Left renal pelvis (tissue), 4 donors: ENCODE measurements at regions not wholly inside any gene's neighbourhood (a gene's known extent, or its start where the extent isn't known, plus 50 kb on each side); places are given as distances from the start of the nearest gene placed in this dataset.
"Not testable (repeated sequence)": the region's sequence is repeated elsewhere in the genome, so short reads cannot be mapped to it uniquely, and the experiment has no call there.

Experiments used
- DNase-seq, 4 donors: peaks; one replicate each; pipeline ENCODE4 v3.0.0-alpha.2; 2013; ENCODE audit warnings: low read depth in 4 of 4, low spot score in 3 of 4

DNA sequence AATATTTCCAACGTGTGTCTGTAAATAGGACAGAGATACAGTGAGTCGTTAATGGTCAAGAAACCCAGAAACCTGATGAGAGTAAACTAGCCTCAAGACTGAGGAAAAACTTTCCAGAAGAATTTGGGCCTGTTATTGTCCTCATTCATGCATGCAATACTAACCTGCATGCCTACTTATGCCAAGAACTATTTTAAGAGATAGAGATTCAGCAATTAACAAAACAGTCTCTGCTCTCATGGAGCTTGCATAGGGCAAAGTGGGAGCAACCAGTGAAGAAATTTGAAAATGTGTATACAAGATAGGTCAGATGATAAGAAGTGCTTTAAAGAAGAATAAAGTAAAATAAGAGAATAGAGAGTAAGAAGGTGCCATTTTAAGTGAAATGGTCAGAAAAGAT lies 66.1 kb upstream of the FRG1 start:
- no peak for DNase-seq

DNA sequence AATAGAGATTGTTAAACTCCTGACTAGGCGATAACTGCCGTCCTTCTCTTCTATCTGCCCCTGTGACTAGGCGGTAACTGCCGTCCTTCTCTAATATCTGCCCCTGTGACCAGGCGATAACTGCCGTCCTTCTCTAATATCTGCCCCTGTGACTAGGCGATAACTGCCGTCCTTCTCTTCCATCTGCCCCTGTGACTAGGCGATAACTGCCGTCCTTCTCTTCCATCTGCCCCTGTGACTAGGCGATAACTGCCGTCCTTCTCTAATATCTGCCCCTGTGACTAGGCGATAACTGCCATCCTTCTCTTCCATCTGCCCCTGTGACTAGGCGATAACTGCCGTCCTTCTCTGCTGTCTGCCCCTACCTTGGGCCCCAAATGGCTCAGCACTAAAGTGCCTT lies 59.5 kb upstream of the FRG1 start:
- DNase-seq, result not testable (repeated sequence)

DNA sequence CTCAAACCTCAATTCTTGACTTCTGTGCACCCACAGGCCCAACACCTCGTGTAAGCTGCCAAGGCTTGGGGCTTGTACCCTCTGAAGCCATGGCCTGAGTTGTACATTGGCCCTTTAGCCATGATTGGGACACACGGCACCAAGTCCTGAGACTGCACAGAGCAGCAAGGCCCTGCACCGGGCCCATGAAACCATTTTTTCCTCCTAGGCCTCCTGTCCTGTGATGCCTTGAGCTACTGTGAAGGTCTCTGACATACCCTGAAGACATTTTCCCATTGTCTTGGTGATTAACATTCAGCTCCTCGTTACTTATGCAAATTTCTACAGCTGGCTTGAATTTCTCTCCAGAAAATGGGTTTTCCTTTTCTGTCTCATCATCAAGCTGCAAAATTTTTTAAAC lies 52.3 kb upstream of the FRG1 start:
- DNase-seq, result not testable (repeated sequence)
